Fibroblast of villous mesenchyme (primary cell): ENCODE measurements at regions not wholly inside any gene's neighbourhood (a gene's known extent, or its start where the extent isn't known, plus 50 kb on each side); places are given as distances from the start of the nearest gene placed in this dataset.

ENCODE experiments used
- DNase-seq: peaks from one replicate; pipeline ENCODE4 v3.0.0-alpha.2; 2010; ENCODE audit warnings: low read depth
- H3K4me3 ChIP-seq: 2 replicates; pipeline ENCODE4 v1.5.1; 2011; ENCODE audit warnings: low read depth, mild to moderate bottlenecking, low read length
- TF ChIP-seq, protein P1 (sequence below): IDR thresholded peaks from 2 replicates; pipeline ENCODE4 v1.5.1; 2012; ENCODE audit warnings: low read depth, mild to moderate bottlenecking, low read length; ENCODE audit not compliant: insufficient read depth

DNA sequence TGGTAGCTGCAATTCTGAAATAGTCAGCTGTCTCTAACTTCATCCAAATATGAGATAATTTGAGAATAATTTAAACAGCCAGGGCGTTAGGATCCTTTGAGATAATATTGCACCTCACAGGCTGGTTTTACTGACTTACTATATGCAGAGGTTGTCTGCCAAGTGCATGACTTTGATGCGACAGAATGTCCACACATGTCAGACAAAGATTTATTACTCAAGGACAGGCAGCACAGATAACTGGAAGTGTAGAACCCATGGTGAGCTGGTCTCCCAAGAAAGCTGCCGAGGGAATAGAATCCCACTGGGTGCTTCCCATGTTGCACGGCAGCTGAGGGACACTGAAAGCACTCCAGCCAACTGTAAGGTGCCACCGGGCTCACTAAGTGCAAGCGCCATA, 166.2 kb upstream of the GALNTL6 start:
- no peak for DNase-seq
- TF ChIP-seq, protein P1, sequence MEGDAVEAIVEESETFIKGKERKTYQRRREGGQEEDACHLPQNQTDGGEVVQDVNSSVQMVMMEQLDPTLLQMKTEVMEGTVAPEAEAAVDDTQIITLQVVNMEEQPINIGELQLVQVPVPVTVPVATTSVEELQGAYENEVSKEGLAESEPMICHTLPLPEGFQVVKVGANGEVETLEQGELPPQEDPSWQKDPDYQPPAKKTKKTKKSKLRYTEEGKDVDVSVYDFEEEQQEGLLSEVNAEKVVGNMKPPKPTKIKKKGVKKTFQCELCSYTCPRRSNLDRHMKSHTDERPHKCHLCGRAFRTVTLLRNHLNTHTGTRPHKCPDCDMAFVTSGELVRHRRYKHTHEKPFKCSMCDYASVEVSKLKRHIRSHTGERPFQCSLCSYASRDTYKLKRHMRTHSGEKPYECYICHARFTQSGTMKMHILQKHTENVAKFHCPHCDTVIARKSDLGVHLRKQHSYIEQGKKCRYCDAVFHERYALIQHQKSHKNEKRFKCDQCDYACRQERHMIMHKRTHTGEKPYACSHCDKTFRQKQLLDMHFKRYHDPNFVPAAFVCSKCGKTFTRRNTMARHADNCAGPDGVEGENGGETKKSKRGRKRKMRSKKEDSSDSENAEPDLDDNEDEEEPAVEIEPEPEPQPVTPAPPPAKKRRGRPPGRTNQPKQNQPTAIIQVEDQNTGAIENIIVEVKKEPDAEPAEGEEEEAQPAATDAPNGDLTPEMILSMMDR = no peak
- no peak overlapping the region for H3K4me3 ChIP-seq

- H3K4me3 ChIP-seq = no peak overlapping the region
- TF ChIP-seq, protein P1 = no peak
- DNase-seq = no peak
Observed at GRCh38 chr4:171644430-171645057, 168.7 kb upstream of the GALNTL6 start.

- no peak for DNase-seq
- TF ChIP-seq, protein P1 = no peak
Observed at GRCh38 chr4:171639540-171639939, 173.7 kb upstream of the GALNTL6 start.

DNA sequence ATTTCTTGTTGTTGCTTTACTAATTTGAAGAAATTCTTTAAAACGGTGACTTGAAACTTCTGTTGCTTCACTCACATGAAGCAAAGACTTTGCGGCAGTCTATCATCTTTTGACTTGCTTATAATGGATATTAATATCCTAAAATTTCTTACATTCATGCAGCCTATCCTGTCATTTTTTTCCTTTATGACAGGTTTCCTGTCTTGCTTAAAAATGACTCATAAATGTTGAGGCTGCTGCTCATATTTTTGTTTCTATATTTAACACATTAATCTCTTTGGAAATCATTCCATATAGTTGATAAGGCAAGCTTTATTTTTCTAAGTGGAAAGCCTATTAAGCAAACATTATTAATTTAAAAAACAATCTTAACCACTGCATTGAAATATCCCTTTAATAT, 176.6 kb upstream of the GALNTL6 start:
- no peak for DNase-seq
- no peak overlapping the region for H3K4me3 ChIP-seq
- TF ChIP-seq, protein P1 = no peak

More at GRCh38 chr4:171639540-171639939, 173.7 kb upstream of the GALNTL6 start:
- H3K4me3 ChIP-seq = no peak overlapping the region

- TF ChIP-seq, protein P1 = no peak
- H3K4me3 ChIP-seq = no peak overlapping the region
- no peak for DNase-seq
Observed at GRCh38 chr4:171629737-171630136, 183.5 kb upstream of the GALNTL6 start.

- TF ChIP-seq, protein P1 = no peak
- H3K4me3 ChIP-seq = no peak overlapping the region
- no peak for DNase-seq
Observed at GRCh38 chr4:171629182-171629581, 184.0 kb upstream of the GALNTL6 start.

DNA sequence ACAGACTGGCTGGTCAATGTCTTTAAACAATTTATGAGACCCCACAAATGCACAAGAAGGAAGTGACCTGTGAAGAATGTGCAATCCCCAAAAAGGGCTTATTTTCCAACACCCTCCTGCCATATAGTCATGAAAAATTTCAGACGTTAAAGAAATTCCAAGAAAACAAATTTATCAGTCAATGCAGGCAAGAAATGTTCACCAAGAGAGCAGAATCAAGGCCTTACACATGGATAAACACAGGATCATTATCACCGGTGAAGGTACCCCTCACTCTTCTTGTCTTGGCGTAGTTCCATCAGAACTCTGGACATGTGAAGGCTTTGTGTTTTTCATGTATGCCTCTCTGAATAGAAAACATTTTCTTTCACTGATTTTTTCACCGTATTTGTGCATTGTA, 186.7 kb upstream of the GALNTL6 start:
- TF ChIP-seq, protein P1 = no peak

More for the DNA sequence above, 186.7 kb upstream of the GALNTL6 start:
- DNase-seq = no peak
- H3K4me3 ChIP-seq = no peak overlapping the region
